HG02588 (cell line): ENCODE measurements at regions not wholly inside any gene's neighbourhood (a gene's known extent, or its start where the extent isn't known, plus 50 kb on each side); places are given as distances from the start of the nearest gene placed in this dataset.
"Not testable (repeated sequence)": the region's sequence is repeated elsewhere in the genome, so short reads cannot be mapped to it uniquely, and the experiment has no call there.

ENCODE experiments used
- ATAC-seq: cut with Tn5 transposase; IDR thresholded peaks from one replicate; pipeline ENCODE4 v1.9.1; 2021; ENCODE audit warnings: mild to moderate bottlenecking, moderate library complexity; ENCODE audit not compliant: unreplicated experiment

DNA sequence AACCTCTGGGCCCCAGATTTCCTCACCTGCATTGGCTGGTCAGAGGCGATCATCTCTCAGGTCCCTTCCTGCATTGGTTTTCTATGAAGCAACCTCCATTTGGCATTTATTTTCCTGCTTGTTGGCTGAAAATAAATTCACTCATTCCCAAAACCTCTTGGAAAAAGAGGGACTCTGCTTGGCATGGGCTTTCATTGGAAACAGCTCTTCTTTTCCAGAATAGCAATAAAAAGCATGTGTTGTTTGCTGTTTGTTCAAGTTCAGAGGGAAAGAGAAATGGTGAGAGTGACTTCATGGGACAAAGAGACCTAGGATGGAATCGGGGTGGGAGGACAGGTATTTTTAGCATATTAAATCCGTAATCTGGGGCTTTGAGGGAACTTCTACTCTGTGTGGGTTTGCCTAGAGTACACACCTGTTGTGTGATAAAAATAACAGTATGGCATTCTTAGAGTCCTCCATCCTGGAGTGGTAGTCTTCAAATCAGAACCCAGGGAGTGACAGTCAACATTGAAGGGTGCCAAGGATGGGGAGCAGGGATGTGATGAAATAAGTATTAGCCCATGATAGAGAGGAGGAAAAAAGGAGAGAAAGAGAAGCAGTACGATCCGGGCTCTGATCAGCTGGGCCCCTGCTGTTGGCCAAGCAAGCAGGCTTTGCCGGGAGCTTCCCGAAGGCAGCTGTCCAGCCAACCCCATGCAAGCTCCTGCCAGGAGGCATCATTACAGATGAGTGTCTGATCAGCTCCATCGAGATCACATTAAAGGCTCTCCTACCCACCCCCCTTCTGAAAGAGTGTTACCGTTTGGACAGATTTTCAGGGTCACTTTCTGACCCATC lies 131.9 kb upstream of the NFIA start:
- ATAC-seq: no peak

DNA sequence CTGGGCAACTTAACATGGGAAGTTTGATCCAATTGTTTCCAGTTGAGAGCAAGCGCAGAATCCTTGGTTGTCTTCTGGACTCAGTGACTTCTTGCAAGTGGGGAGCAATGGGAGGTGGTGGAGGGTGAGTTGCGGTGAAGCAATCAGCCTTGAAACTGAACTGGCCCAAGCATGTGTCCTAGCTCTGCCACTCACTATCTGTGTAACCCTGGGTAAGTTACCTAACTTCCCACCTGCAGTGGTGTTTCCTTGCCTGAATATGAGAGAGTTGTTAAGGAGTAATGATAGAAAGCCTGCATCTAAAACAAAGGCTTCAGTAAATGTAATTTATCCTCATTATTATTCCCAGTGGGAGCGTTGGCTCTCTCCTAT lies 132.5 kb upstream of the NFIA start:
- ATAC-seq: no peak

DNA sequence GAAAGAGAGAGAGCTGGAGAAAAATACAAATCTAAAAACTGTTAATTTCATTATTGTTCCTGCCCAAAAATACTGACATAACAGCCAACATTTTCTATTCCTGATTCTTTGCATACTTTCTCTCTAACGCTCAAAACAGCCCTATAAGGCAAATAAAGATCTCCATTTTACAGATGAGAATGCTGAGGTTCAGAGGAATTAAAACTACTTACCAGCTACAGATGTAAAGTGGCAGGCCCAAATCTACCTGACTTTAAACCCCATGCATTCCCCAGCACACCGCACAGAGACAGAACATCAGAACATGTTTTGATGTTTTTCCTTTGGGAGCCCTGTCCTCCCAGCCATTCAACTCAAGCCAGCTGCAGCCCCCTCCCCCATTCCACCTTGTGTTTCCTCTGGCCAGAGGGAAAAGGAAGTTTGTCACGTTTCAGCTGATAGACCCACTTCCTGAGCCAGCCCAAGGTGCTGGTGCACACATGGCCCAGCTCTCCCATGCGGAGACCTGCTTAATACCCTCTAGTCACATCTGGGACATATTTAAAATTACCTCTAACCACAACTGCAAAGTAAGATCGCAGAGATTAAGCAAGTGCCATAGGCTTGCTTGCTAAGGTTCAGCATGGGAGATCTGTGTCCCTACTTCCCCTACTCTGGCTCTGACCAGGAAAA lies 133.1 kb upstream of the NFIA start:
- no peak for ATAC-seq

DNA sequence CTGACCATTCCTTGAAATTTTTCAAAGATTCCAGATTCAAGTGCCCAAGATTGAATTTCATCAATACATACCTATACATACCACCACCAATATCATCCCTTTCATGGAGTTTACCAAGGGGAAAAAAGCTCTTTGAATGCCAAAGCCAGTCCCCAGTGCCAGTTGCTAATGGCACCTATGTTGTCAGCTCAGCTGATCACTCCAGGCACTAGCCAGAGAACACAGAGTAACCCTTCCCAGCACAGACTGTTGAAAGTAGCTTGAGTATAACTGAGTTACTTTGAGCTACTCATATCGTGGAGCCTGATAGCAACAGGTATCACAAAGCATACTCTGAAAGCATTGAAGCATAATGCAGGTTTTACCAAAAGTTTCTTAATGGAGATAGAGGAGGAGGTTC lies 133.9 kb upstream of the NFIA start:
- ATAC-seq: no peak

DNA sequence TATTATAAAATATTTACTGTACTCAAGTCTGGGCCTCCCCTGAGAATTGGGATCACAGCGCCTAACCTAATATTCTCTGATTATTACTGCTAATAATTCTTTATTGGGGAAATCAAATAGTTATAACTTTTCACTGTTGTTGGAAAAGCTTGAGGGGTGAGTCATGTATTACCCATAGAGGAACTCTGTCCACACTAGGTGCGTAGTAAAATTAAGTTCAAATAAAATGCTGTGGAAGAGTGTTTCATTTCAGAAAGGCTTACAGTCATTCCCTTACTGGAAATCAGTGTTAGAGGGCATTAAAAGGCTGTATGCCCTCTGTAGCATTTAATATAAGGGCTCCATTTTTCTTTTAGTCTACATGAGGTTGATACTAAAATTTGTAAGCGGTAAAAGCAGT lies 135.0 kb upstream of the NFIA start:
- ATAC-seq: no peak

DNA sequence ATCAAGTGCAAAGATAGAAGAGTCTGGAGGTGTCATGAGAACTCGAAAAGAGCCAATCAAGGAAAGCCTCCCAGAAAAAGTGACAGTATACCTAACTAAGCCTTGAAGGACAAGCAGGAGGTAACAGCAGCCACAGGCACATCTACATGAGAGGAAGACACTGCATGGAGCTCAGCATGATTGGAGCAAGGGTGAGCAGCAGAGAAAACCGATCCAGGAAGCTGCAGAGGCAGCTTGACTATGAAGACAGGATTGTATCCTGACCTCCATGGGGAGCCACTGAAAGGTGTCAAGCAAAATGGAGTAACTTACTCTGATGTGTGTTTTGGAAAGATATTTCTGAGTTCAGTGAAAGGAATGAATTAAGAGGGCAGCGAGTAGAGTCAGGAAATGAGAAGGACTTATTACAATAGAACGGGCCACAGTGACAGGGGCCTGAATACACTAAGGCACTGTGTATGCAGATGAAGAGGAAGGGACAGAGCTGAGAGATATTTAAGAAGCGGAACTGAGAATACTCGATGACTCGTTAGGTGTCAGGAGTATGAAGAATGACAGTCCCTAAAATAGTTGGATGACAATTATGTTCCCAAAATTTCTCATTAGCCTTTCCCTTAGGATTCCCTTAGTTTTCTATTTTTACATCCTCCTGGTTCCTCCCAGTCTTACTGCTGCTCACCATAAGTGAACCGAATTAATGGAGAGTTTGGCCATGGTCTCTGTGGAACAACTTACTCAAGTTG lies 139.3 kb upstream of the NFIA start:
- peak; percentile 70 for ATAC-seq

DNA sequence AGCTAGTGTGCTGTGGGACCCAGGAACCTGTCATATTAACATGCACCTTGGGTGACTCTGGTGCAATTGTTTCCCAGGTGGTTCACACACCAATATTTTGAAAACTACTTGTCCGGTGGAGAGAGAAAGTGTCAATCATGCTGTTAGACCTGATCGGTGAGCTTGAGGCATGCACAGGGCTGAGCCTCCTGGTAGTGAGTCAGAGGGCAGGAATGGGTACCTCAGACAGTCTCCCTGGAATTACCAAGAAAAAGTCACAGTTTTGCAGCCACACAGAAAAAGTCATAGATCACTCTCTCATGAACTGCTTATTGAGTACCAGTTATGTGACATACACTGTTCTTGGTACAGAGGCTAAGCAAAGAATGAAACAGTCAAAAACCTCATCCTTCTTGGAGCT lies 140.1 kb upstream of the NFIA start:
- ATAC-seq: no peak

DNA sequence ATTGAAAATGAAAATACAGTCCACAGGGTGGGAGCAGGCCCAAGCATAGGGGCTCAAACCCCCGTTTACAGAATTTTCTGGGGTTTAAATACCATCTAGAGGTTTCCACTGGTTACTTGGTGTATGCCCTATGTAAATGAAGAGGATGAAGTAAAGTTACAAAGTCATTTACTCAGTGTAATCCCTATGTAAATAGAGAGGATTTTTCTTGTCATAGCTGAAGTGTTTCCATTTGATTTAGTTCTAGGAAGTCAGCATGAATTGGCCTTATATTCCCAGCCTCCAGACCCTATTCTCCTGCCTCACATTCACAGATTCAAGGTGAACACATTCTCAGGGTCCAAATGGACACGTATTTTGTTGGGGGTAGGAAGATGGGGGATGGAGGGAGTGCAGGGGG lies 141.7 kb upstream of the NFIA start:
- ATAC-seq: not testable (repeated sequence)

DNA sequence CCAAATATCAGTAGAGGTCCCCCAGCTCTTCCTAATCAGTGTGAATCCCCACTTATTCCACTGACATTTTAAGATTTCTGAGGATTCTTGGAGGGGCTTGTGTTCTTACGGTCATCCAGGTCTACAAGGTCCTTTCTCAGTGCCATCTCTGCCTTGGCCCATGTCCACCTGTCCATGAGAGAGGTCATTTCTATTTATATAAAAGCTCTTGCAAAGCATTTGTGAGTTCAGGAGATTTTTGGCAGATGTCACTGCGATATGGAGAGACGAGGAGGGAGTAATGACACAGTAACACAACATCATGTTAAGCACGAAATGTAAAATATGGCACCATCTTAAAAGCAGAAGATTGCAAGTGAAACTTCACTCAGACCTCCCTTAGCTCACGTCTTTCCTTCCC lies 144.6 kb upstream of the NFIA start:
- no peak for ATAC-seq

DNA sequence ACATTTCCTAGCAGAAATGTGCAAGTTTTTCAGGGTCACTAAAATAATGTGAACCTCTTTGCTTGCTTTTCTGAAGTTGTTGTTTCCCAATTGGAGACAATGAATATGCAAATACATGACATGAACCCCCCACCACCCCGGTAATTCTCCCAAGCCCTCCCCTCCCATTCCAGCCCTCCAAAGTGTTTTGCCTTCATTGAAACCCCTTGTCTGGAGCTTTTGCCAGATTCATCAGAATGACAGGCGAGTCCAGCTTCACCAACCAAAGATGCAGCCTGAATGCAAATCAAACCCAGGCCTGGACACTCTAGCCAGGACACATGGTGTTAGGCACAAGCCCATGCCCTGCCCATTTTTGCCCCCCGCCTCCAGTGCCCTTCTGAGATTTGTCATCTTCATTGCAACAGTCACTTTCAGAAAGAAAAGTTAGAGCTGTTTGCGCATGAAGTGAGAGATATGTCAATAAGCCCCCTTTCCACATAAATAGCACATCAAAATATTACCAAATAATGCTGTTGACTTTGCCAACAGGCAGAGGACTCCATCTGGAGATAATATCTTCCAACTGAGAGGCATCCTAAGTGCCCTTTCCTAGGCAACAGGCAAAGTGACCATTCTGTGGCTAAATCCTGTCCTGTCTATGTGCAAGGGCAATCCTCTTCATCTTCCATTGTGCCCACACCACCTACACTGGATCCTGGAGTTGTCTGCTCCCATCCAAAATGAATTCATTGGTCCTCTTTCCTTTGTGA lies 145.6 kb upstream of the NFIA start:
- no peak for ATAC-seq

DNA sequence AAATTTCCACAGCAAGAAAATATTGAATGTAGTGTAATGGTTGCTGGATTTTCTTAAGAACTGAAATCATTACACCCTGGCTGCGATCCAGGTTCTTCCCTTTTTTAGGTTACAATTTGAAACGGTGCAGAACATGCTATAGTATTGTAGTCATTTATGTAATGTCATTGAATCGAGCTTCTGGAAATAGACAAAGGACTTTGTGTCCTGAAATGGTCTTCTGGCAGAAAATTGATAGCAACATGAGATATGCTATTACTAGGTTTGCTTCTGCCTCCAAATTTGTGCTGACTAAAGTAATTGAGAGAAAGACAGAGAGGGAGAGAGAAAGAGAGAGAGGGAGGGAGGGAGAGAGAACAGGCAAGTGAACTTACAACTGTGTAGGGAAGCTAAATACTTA lies 146.2 kb upstream of the NFIA start:
- ATAC-seq: no peak

DNA sequence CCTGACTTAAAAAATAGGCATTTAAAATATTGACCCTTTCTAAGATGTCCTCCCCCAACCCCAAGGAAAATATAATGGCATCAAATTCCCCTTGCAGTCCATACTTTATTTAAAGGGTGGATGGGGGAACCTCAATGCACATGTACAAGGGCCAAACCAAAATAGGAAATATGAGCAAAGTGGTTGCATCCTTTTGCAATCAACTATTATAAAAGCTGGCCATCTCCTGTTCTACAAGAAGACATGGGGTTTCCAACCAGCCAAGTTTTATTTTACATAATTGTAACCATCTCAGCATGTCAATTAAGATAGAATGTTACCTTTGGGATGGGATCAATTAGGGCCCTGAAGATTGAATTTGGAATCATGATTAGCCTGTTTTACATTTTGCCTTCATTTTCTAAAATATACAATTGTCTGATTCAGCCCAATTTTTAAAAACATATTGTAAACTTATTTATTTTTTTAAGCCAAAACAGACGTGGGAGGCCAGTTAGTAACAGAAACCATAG lies 146.7 kb upstream of the NFIA start:
- no peak for ATAC-seq

DNA sequence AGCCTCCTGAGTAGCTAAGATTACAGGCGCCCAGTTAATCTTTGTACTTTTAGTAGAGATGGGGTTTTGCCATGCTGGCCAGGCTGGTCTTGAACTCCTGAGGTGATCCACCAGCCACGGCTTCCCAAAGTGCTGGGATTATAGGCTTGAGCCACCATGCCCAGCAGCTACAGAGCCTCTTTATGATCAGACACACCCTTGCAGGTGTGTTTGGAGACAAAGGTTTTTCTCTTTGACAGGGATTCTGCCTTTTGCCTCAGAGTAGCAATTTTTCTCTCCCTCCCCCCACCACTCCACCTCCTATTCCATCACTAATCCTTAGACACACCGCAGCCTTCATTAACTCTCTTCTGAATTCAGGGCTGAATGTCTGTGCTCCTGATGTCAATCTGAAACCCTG lies 152.2 kb upstream of the NFIA start:
- no peak for ATAC-seq

DNA sequence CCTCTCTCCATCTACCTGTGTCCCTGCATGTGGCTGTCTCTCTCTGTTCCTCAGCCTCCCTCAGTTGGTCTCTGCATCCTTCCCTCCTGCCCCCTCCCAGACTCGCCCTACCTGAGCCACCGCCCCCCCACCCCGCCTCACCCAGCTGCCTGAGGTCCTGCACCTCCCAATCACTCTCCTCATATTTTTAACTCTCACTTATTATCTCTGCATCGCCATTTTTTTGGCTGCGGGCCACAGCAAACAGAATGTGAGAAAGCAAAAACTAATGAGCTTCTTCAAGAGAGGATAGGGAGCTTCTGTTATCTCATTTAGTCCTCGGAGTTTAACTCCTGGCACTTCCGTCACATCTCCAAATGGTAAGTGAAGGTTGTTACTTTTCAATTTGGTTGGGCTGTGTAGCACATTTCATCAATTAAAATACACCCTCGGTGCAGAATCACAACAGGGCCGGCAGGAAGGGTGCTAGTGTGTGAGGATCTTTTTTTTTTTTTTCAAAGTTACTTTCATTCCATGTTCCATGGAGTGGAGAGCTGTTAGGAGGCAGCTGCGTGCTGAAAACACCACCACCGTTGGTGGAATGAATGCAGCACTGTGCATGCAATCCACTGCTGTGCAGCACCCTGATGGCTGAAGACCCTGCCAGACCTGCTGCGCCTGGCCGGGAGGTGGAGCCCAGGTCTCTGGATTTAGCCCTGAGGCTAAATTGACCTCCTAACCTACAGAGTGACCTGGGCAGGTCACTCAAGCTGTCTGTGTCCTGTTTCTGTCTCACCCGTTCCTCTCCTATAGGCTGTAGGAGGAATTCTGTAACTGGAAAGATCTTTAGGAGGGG lies 157.2 kb upstream of the NFIA start:
- no peak for ATAC-seq

DNA sequence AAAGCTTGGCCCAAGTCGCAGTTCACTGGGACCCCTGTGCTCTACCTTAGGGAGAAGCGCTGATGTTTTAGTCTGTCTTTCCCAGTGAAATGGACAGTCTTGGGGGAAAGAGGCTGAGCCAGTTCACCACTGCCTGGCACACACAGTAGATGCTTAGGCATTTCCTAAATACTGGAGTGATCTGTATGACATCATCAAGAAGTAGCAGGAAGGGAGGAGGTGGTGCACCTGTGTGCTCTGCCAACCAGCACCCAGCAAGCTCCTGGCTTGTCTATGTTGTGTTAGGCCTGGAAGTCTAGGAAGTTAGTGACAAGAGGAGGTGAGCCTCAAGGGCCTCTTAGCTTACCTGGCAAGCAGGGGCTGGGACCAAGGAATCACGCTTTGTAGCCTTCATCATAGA lies 158.2 kb upstream of the NFIA start:
- no peak for ATAC-seq

DNA sequence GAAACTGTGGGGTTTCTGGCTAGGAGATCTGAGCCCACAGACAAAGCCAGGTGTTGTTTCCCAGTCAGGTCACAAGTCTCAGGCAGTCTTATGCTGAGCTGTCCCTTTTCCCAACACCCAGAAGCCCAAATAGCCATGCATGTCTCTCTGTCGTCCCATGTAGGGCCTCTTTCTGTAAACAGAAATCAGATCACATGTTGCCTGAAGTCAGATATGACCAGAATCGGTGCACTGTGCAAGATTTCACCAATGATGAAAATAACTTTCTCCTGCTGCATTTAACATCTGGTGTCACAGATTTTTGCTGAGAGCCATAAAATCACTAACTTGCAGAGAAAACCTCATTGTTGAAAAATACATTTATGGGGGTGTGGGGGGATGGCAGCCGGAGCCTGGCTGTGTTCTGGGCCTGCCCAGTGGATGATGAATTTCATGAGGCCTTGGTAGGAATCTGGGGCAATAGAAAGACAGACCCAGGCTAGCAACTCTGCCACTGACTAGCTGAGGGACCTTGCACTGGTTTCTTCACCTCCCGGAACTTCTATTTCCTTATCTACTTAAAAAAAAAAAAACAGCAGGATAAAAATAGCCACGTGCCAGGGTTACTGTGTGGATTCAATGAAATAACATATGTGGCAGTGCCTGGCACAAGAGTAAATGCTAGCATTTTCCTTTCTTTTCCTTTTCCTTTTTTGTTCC lies 158.8 kb upstream of the NFIA start:
- ATAC-seq: no peak

DNA sequence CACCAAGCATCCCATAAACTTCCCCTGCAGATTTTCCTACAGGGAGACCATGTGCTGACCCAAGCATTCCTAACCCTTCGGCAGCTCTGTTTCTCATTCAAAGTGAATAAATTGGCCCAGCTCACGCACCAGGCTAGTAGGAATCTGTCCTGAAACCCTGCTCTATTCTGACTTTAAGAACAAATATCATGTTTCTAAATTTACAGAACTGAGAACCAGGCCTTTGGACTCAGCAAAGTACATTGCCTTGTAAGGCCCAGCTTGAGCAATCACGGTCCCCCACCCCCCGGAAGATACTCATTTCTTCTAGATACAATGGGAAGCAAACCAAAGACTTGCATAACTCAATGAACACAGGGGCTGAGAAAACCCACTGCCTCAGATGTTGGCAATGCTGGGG lies 160.1 kb upstream of the NFIA start:
- no peak for ATAC-seq

DNA sequence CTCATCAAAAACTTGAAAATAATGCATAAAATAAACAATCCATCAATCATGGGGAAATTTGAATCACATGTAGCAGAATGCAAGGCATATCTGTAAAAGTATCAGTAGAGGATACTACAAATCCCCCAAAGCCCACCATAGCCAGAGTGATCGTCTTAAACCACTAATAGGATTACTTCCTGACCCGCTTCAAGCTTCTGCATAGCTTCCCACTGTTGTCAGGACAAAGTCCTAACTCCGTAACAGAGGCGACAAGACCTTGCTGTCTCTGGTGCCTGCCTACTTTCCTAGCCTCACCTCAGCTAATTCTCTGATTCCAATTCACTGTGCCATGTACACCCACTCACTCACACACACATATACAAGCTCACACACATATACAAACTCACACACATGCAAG lies 161.2 kb upstream of the NFIA start:
- ATAC-seq: no peak

DNA sequence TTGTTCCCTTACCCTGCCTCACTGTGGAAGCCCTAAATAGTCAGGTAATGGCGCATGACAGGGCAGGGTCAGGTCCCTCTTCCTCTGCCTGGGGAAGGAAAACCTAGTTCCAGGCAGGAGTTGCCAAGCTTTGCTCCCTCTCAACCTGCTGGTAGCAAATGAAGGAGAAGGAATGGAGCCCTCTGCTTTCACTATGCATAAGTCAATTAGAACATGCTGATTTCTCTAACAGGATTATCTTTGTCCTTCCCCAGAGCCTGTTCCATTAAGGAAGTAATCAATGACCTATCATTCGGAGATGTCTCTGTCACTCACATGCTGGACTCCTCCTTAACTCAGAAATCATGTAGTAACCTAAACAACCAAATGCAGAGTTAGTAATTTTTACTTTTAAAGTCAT lies 161.8 kb upstream of the NFIA start:
- no peak for ATAC-seq

DNA sequence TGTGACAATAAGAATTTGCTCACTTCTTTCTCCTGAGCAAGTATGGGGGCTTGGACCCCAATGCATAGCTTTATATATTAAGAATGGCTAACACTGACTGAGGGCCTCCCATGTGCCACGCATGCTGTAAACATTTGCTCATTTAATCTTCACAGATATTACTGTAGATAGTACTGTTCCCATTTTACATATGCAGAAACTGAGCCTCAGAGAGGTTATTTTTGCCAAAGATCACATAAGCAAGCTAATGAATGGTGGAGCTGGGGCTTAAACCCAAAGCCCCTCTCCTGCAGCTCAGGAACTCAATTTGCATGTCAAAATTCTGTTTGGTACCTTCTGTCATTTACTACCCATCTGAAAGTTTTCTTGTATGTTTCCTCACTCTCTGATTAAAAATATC lies 163.5 kb upstream of the NFIA start:
- no peak for ATAC-seq
